H1 (cell line): ENCODE measurements at regions not wholly inside any gene's neighbourhood (a gene's known extent, or its start where the extent isn't known, plus 50 kb on each side); places are given as distances from the start of the nearest gene placed in this dataset.

ENCODE experiments used
- CHD7 ChIP-seq: fragments of 300-600 bp; sonication (generic); IDR thresholded peaks from 2 replicates; pipeline ENCODE4 v1.7.1; 2012; ENCODE audit warnings: low read length, moderate library complexity, mild to moderate bottlenecking, inconsistent platforms; ENCODE audit not compliant: insufficient replicate concordance
- CTCF ChIP-seq, 3 experiments: IDR thresholded peaks; 1 replicate in 2 of 3; 2 replicates in 1 of 3; pipeline versions ENCODE4 v1.5.1 to v1.6.1; 2011; ENCODE audit warnings: low read length in 3 of 3, mild to moderate bottlenecking in 3 of 3, inconsistent platforms in 2 of 3, low read depth in 1 of 3, moderate library complexity in 1 of 3; ENCODE audit not compliant: insufficient read depth in 1 of 3; ENCODE audit errors: control extremely low read depth in 1 of 3
- RNF2 ChIP-seq: fragments of 200-900, 300-1000 bp; sonication (generic); IDR thresholded peaks from 2 replicates; pipeline ENCODE4 v1.7.1; 2016; ENCODE audit warnings: borderline replicate concordance, low read depth, mild to moderate bottlenecking, antibody characterized with exemption, low read length; ENCODE audit not compliant: poor library complexity, severe bottlenecking; ENCODE audit errors: missing control alignments
- SIX5 ChIP-seq: IDR thresholded peaks from 2 replicates; pipeline ENCODE4 v1.6.1; 2011; ENCODE audit warnings: mild to moderate bottlenecking, low read depth, low read length

- TF ChIP-seq RNF2 (no peak), CHD7 (no peak), SIX5 (no peak), CTCF (IDR thresholded peaks at IDR 0.05; ENCODE audit: control extremely low read depth in 1 of 3, insufficient read depth in 1 of 3, low read depth in 1 of 3, low read length in 3 of 3) (no peak)
Observed at GRCh38 chr13:91249861-91250260, 97.6 kb upstream of the MIR17HG start (continued).
